ENCODE measurements at regions not wholly inside any gene's neighbourhood (a gene's known extent, or its start where the extent isn't known, plus 50 kb on each side); places are given as distances from the start of the nearest gene placed in this dataset.
"Not testable (repeated sequence)": the region's sequence is repeated elsewhere in the genome, so short reads cannot be mapped to it uniquely, and the experiment has no call there.

- H3K9me2 ChIP-seq (ENCODE audit: insufficient read depth); H3F3A ChIP-seq (ENCODE audit: insufficient read depth); H3K4me3 ChIP-seq; H3K27ac ChIP-seq; H3K9me3 ChIP-seq (ENCODE audit: low read depth); H3K36me3 ChIP-seq (ENCODE audit: low read depth); DNase-seq; H3K9ac ChIP-seq; H4K20me1 ChIP-seq (ENCODE audit: insufficient read depth); H2AFZ ChIP-seq; H3K4me2 ChIP-seq (ENCODE audit: unreplicated experiment); H3K79me2 ChIP-seq (ENCODE audit: insufficient read depth); in situ Hi-C loops (cut with MboI); H3K4me1 ChIP-seq (ENCODE audit: insufficient read depth): not testable (repeated sequence)
- WGBS, 2 experiments (ENCODE audit: low coverage in 1 of 2, low lambda C conversion rate in 2 of 2, missing lambda C conversion rate in 2 of 2), result 3 to 6% methylated on average over 3 of the region's 3 CpGs
- peaks cover 15% of the 10 kb centered on the region for H3K27me3 ChIP-seq (replicated peaks; ENCODE audit: insufficient read depth)
Observed at GRCh38 chr13:24981181-24981803, 114.6 kb upstream of the PABPC3 start.

GRCh38 chr13:24982333-24982999 lies 113.5 kb upstream of the PABPC3 start:
- Histone ChIP-seq H3K4me3 (no peak overlapping the region), H3K27ac (no peak overlapping the region), H3K36me3 (ENCODE audit: low read depth) (no peaks in the 10 kb centered on the region), H4K20me1 (ENCODE audit: insufficient read depth) (no peaks in the 10 kb centered on the region), H3K79me2 (ENCODE audit: insufficient read depth) (no peaks in the 10 kb centered on the region), H3K9ac (no peak overlapping the region), H3K4me1 (ENCODE audit: insufficient read depth) (no peaks in the 10 kb centered on the region), H3K27me3 (replicated peaks; ENCODE audit: insufficient read depth) (peaks cover 23% of the 10 kb centered on the region), H3F3A (ENCODE audit: insufficient read depth) (no peaks in the 10 kb centered on the region), H2AFZ (no peak overlapping the region), H3K9me2 (ENCODE audit: insufficient read depth) (no peaks in the 10 kb centered on the region), H3K9me3 (ENCODE audit: low read depth) (no peaks in the 10 kb centered on the region), H3K4me2 (ENCODE audit: unreplicated experiment) (no peak overlapping the region)
- no peak for DNase-seq
- in situ Hi-C loops (cut with MboI), result no loop called here
- WGBS, 2 experiments (ENCODE audit: low coverage in 1 of 2, low lambda C conversion rate in 2 of 2, missing lambda C conversion rate in 2 of 2), result 51 to 55% methylated on average over 11 of the region's 11 CpGs
- no peak for TF ChIP-seq EZH2phosphoT487 (IDR thresholded peaks at IDR 0.05; ENCODE audit: insufficient read depth, low read depth)
- no peak for TF ChIP-seq EZH2 (IDR thresholded peaks at IDR 0.05; ENCODE audit: insufficient read depth, poor library complexity, severe bottlenecking)

GRCh38 chr13:24983094-24983493 lies 112.8 kb upstream of the PABPC3 start:
- DNase-seq, result no peak
- Histone ChIP-seq H3K4me1 (ENCODE audit: insufficient read depth) (no peaks in the 10 kb centered on the region), H3K9me2 (ENCODE audit: insufficient read depth) (no peaks in the 10 kb centered on the region), H3K9ac (no peak overlapping the region), H3K4me3 (no peak overlapping the region), H3K9me3 (ENCODE audit: low read depth) (no peaks in the 10 kb centered on the region), H3K27ac (no peak overlapping the region), H3F3A (ENCODE audit: insufficient read depth) (no peaks in the 10 kb centered on the region), H3K79me2 (ENCODE audit: insufficient read depth) (no peaks in the 10 kb centered on the region), H3K4me2 (ENCODE audit: unreplicated experiment) (no peak overlapping the region), H3K27me3 (replicated peaks; ENCODE audit: insufficient read depth) (peaks cover 28% of the 10 kb centered on the region), H3K36me3 (ENCODE audit: low read depth) (no peaks in the 10 kb centered on the region), H2AFZ (no peak overlapping the region), H4K20me1 (ENCODE audit: insufficient read depth) (no peaks in the 10 kb centered on the region)
- in situ Hi-C loops (cut with MboI), result no loop called here
- TF ChIP-seq EZH2 (IDR thresholded peaks at IDR 0.05; ENCODE audit: insufficient read depth, poor library complexity, severe bottlenecking), result no peak
- TF ChIP-seq EZH2phosphoT487 (IDR thresholded peaks at IDR 0.05; ENCODE audit: insufficient read depth, low read depth), result no peak
- 54 to 57% methylated on average over 8 of the region's 8 CpGs for WGBS, 2 experiments (ENCODE audit: low coverage in 1 of 2, low lambda C conversion rate in 2 of 2, missing lambda C conversion rate in 2 of 2)

- H4K20me1 ChIP-seq (ENCODE audit: insufficient read depth), result no peaks in the 10 kb centered on the region
- H3K27me3 ChIP-seq (replicated peaks; ENCODE audit: insufficient read depth), result peaks cover 33% of the 10 kb centered on the region
- no peaks in the 10 kb centered on the region for H3K9me3 ChIP-seq (ENCODE audit: low read depth)
- no peaks in the 10 kb centered on the region for H3K79me2 ChIP-seq (ENCODE audit: insufficient read depth)
- no peak overlapping the region for H3K9ac ChIP-seq
- no peak overlapping the region for H3K4me3 ChIP-seq
- no peak overlapping the region for H2AFZ ChIP-seq
- H3K36me3 ChIP-seq (ENCODE audit: low read depth), result no peaks in the 10 kb centered on the region
- H3K27ac ChIP-seq, result no peak overlapping the region
- DNase-seq, result no peak
- H3F3A ChIP-seq (ENCODE audit: insufficient read depth), result no peaks in the 10 kb centered on the region
- H3K4me2 ChIP-seq (ENCODE audit: unreplicated experiment), result no peak overlapping the region
- H3K4me1 ChIP-seq (ENCODE audit: insufficient read depth), result 0 out of 2 replicates have a peak, but pooled peaks cover 5% of the 10 kb centered on the region
- TF ChIP-seq EZH2 (IDR thresholded peaks at IDR 0.05; ENCODE audit: insufficient read depth, poor library complexity, severe bottlenecking) (no peak), EZH2phosphoT487 (IDR thresholded peaks at IDR 0.05; ENCODE audit: insufficient read depth, low read depth) (no peak)
- 54 to 55% methylated on average over 5 of the region's 5 CpGs for WGBS, 2 experiments (ENCODE audit: low coverage in 1 of 2, low lambda C conversion rate in 2 of 2, missing lambda C conversion rate in 2 of 2)
- H3K9me2 ChIP-seq (ENCODE audit: insufficient read depth), result no peaks in the 10 kb centered on the region
- in situ Hi-C loops (cut with MboI), result no loop called here
Observed at GRCh38 chr13:24984134-24984533, 111.8 kb upstream of the PABPC3 start.

Measured in GM23248 (cell line).